Gastroesophageal sphincter (tissue), 4 donors: ENCODE measurements at regions not wholly inside any gene's neighbourhood (a gene's known extent, or its start where the extent isn't known, plus 50 kb on each side); places are given as distances from the start of the nearest gene placed in this dataset.

ENCODE experiments used
- ATAC-seq: fragments of 150-250 bp; one replicate; pipeline ENCODE4 v1.9.1; 2016; ENCODE audit warnings: mild to moderate bottlenecking, moderate library complexity
- H3K27ac ChIP-seq, 4 donors: fragments of 200-600 bp; sonication (generic) in 3 of 4; 1 replicate in 3 of 4; 2 replicates in 1 of 4; pipeline ENCODE4 v1.5.1; 2016 to 2019
- H3K27me3 ChIP-seq: fragments of 200-600 bp; sonication (generic); one replicate; pipeline ENCODE4 v1.5.1; 2019
- H3K36me3 ChIP-seq, 2 donors: fragments of 200-600 bp; sonication (generic); one replicate each; pipeline ENCODE4 v1.5.1; 2019; ENCODE audit warnings: control low read depth in 1 of 2
- H3K4me1 ChIP-seq, 3 donors: fragments of 200-600 bp; sonication (generic); 1 replicate in 2 of 3; 2 replicates in 1 of 3; pipeline ENCODE4 v1.5.1; 2016 to 2019; ENCODE audit warnings: control low read depth in 2 of 3
- H3K4me3 ChIP-seq, 2 donors: fragments of 200-600 bp; sonication (generic); one replicate each; pipeline ENCODE4 v1.5.1; 2019; ENCODE audit warnings: mild to moderate bottlenecking in 1 of 2, moderate library complexity in 1 of 2
- H3K9me3 ChIP-seq, 3 donors: fragments of 200-600 bp; sonication (generic); one replicate each; pipeline ENCODE4 v1.5.1; 2017 to 2019; ENCODE audit warnings: control low read depth in 2 of 3
- EP300 ChIP-seq: sonication (generic); formaldehyde crosslinking; IDR thresholded peaks from one replicate; pipeline ENCODE4 v1.6.1; 2017; ENCODE audit warnings: antibody characterized with exemption, mild to moderate bottlenecking
- POLR2A ChIP-seq, 2 donors: fragments of 450-650 bp; IDR thresholded peaks; one replicate each; pipeline ENCODE4 v1.6.1; 2017; ENCODE audit warnings: antibody characterized with exemption in 2 of 2, mild to moderate bottlenecking in 2 of 2, moderate library complexity in 1 of 2
- POLR2AphosphoS5 ChIP-seq: sonication (generic); formaldehyde crosslinking; IDR thresholded peaks from one replicate; pipeline ENCODE4 v1.6.1; 2017; ENCODE audit warnings: antibody characterized with exemption
- WGBS, 2 donors: methylation state at CpG; one replicate each; pipeline ENCODE4 v1.1.5; 2018; ENCODE audit warnings: low coverage in 1 of 2; 5-methylcytosine and 5-hydroxymethylcytosine counted together
- TF ChIP-seq, protein P1 (sequence below), 4 experiments: fragments of 200-600 bp in 2 of 4; fragments of 450-650 bp in 2 of 4; sonication (generic) in 1 of 4; IDR thresholded peaks; one replicate each; pipeline ENCODE4 v1.5.1; 2017 to 2019; ENCODE audit warnings: antibody characterized with exemption in 4 of 4, mild to moderate bottlenecking in 2 of 4, moderate library complexity in 2 of 4

GRCh38 chr3:106183762-106184391 is 315.1 kb upstream of the CBLB start:
- no peak overlapping the region for H3K27ac ChIP-seq
- 88 to 100% methylated on average over 1 of the region's 1 CpG for whole genome bisulfite sequencing, 2 donors
- no peak for ATAC-seq
- no peak overlapping the region for H3K4me3 ChIP-seq
- H3K36me3 ChIP-seq = no peaks in the 10 kb centered on the region
- TF ChIP-seq EP300 (no peak), POLR2A (IDR thresholded peaks at IDR 0.05) (no peak), POLR2AphosphoS5 (no peak)
- TF ChIP-seq, protein P1, sequence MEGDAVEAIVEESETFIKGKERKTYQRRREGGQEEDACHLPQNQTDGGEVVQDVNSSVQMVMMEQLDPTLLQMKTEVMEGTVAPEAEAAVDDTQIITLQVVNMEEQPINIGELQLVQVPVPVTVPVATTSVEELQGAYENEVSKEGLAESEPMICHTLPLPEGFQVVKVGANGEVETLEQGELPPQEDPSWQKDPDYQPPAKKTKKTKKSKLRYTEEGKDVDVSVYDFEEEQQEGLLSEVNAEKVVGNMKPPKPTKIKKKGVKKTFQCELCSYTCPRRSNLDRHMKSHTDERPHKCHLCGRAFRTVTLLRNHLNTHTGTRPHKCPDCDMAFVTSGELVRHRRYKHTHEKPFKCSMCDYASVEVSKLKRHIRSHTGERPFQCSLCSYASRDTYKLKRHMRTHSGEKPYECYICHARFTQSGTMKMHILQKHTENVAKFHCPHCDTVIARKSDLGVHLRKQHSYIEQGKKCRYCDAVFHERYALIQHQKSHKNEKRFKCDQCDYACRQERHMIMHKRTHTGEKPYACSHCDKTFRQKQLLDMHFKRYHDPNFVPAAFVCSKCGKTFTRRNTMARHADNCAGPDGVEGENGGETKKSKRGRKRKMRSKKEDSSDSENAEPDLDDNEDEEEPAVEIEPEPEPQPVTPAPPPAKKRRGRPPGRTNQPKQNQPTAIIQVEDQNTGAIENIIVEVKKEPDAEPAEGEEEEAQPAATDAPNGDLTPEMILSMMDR (IDR thresholded peaks at IDR 0.05) = no peak
- H3K9me3 ChIP-seq = no peaks in the 10 kb centered on the region
- H3K4me1 ChIP-seq = no peaks in the 10 kb centered on the region
- H3K27me3 ChIP-seq = no peaks in the 10 kb centered on the region

- H3K4me3 ChIP-seq = no peak overlapping the region
- H3K4me1 ChIP-seq = no peaks in the 10 kb centered on the region
- ATAC-seq = no peak
- H3K36me3 ChIP-seq = no peaks in the 10 kb centered on the region
- 93 to 95% methylated on average over 4 of the region's 4 CpGs for whole genome bisulfite sequencing, 2 donors
- no peak overlapping the region for H3K27ac ChIP-seq
- no peaks in the 10 kb centered on the region for H3K9me3 ChIP-seq
- TF ChIP-seq POLR2AphosphoS5 (no peak), POLR2A (IDR thresholded peaks at IDR 0.05) (no peak), EP300 (no peak)
- TF ChIP-seq, protein P1 (IDR thresholded peaks at IDR 0.05) = no peak
- no peaks in the 10 kb centered on the region for H3K27me3 ChIP-seq
Observed at GRCh38 chr3:106184540-106185457, 316.0 kb upstream of the CBLB start.

DNA sequence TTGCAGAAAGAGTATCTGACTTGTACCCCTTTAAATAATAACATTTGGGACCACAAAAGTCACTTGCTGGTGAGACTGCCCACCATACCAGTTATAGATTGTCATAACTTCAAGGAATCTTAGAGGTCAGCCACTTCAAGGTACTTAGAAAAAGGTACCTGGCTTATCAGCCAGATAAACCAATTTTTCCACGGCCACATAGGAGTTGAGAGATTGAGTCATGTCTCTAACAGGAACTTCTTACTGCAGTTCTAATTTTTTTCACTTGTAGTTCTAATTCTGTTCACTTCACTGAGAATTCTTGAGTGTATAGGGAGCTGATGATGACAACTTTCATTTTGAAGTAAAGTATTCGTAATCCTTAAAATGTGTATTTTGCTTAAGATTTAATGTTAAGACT is 317.1 kb upstream of the CBLB start:
- no peak for ATAC-seq

DNA sequence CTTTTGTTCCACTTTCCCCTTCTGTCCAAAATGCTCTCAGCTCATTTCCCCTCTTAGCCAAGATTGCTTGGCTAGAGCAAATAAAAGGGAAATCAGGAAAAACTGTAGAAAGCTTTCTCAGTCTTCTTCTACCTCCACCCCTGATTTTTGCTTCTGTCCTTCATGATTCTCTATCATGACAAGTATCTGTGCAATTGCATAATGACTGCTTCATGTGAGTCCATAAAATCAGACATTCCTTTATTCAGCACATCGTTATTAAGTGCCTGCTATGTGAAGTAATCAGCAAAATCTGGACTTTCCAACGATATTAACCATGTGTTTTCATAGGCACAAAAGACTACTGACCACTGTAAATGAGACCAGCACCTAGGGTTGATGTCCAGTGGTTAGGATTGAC is 321.5 kb upstream of the CBLB start:
- TF ChIP-seq, protein P1 (IDR thresholded peaks at IDR 0.05) = no peak
- TF ChIP-seq EP300 (no peak), POLR2AphosphoS5 (no peak), POLR2A (IDR thresholded peaks at IDR 0.05) (no peak)
- no peak for ATAC-seq
- WGBS, 2 donors = 61 to 66% methylated on average over 2 of the region's 2 CpGs
- Histone ChIP-seq H3K36me3 (no peaks in the 10 kb centered on the region), H3K4me3 (no peak overlapping the region), H3K27me3 (no peaks in the 10 kb centered on the region), H3K27ac (no peak overlapping the region), H3K9me3 (no peaks in the 10 kb centered on the region), H3K4me1 (no peaks in the 10 kb centered on the region)

More for the DNA sequence above, 317.1 kb upstream of the CBLB start:
- no peaks in the 10 kb centered on the region for H3K36me3 ChIP-seq
- H3K9me3 ChIP-seq = no peaks in the 10 kb centered on the region
- no peak overlapping the region for H3K27ac ChIP-seq
- TF ChIP-seq POLR2A (IDR thresholded peaks at IDR 0.05) (no peak), EP300 (no peak), POLR2AphosphoS5 (no peak)
- TF ChIP-seq, protein P1 (IDR thresholded peaks at IDR 0.05) = no peak
- 79 to 82% methylated on average over 2 of the region's 2 CpGs for WGBS, 2 donors
- H3K4me1 ChIP-seq = no peaks in the 10 kb centered on the region
- no peak overlapping the region for H3K4me3 ChIP-seq
- H3K27me3 ChIP-seq = no peaks in the 10 kb centered on the region

DNA sequence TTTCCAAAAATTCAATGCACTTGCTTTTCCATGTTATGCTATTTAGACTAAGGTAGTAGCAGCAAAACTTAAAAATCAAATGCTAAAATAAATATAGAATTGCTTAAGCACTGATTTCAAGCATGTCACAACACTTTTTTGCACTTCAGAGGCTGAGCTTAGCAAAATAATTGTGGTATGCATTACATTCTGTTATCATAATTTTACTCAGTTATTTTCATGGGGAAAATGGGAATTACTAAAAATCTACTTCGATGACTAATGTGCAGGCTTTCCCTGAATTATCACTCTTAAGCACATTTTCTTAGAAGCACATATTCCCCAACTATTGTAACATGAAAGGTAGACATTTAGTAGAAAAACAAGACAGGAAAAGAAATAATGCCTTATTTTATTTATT is 322.4 kb upstream of the CBLB start:
- TF ChIP-seq POLR2AphosphoS5 (no peak), POLR2A (IDR thresholded peaks at IDR 0.05) (no peak), EP300 (no peak)
- TF ChIP-seq, protein P1 (IDR thresholded peaks at IDR 0.05) = no peak
- Histone ChIP-seq H3K4me1 (no peaks in the 10 kb centered on the region), H3K27me3 (no peaks in the 10 kb centered on the region), H3K27ac (no peak overlapping the region), H3K36me3 (no peaks in the 10 kb centered on the region), H3K4me3 (no peak overlapping the region), H3K9me3 (no peaks in the 10 kb centered on the region)
- WGBS, 2 donors = 71 to 89% methylated on average over 1 of the region's 1 CpG
- ATAC-seq = no peak
